K562 (cell line): ENCODE measurements at regions not wholly inside any gene's neighbourhood (a gene's known extent, or its start where the extent isn't known, plus 50 kb on each side); places are given as distances from the start of the nearest gene placed in this dataset.

ENCODE experiments used
- ARNT ChIP-seq, 2 experiments: fragments of 450-650 bp; IDR thresholded peaks; 2 replicates each; pipeline ENCODE4 v1.6.1; 2016; ENCODE audit warnings: mild to moderate bottlenecking in 1 of 2
- ATF7 ChIP-seq: fragments of 450-650 bp; IDR thresholded peaks from 2 replicates; pipeline ENCODE4 v1.7.1; 2014; ENCODE audit warnings: mild to moderate bottlenecking, moderate library complexity
- BCOR ChIP-seq: fragments of 450-650 bp; IDR thresholded peaks from 2 replicates; pipeline ENCODE4 v1.6.1; 2016
- CBX1 ChIP-seq: sonication (generic); IDR thresholded peaks from 2 replicates; pipeline ENCODE4 v1.6.1; 2016; ENCODE audit warnings: antibody characterized with exemption, low read depth, mild to moderate bottlenecking
- EHMT2 ChIP-seq: fragments of 450-650 bp; IDR thresholded peaks from 2 replicates; pipeline ENCODE4 v1.6.1; 2018; ENCODE audit warnings: antibody characterized with exemption
- GTF2F1 ChIP-seq: IDR thresholded peaks from 2 replicates; pipeline ENCODE4 v1.6.1; 2011; ENCODE audit warnings: low read depth, low read length, improper control_type of control experiment
- HDAC1 ChIP-seq, 2 experiments: fragments of 450-650 bp; IDR thresholded peaks; 2 replicates each; pipeline ENCODE4 v1.6.1; 2016 to 2017; ENCODE audit warnings: inconsistent platforms in 1 of 2, mild to moderate bottlenecking in 1 of 2, moderate library complexity in 1 of 2
- HDAC3 ChIP-seq: fragments of 450-650 bp; IDR thresholded peaks from 2 replicates; pipeline ENCODE4 v1.6.1; 2018; ENCODE audit warnings: borderline replicate concordance, mild to moderate bottlenecking, moderate library complexity; ENCODE audit not compliant: partially characterized antibody
- LCOR ChIP-seq: sonication (generic); formaldehyde crosslinking; IDR thresholded peaks from 2 replicates; pipeline ENCODE4 v1.8.0; 2022; ENCODE audit warnings: mild to moderate bottlenecking, missing genetic modification reagents
- MEF2A ChIP-seq: IDR thresholded peaks from 2 replicates; pipeline ENCODE4 v1.6.1; 2011; ENCODE audit warnings: low read depth, mild to moderate bottlenecking, low read length, moderate library complexity; ENCODE audit not compliant: control insufficient read depth
- MEIS2 ChIP-seq: fragments of 450-650 bp; IDR thresholded peaks from 2 replicates; pipeline ENCODE4 v1.6.1; 2014; ENCODE audit warnings: mild to moderate bottlenecking; ENCODE audit not compliant: partially characterized antibody
- MTA1 ChIP-seq: fragments of 450-650 bp; IDR thresholded peaks from 2 replicates; pipeline ENCODE4 v1.6.1; 2017; ENCODE audit warnings: borderline replicate concordance
- MYNN ChIP-seq, 2 experiments: sonication (generic); formaldehyde crosslinking in 1 of 2; IDR thresholded peaks; 2 replicates each; pipeline versions ENCODE4 v1.5.0 to v1.6.1; 2016 to 2020; ENCODE audit warnings: antibody characterized with exemption in 1 of 2, missing genetic modification reagents in 1 of 2
- NBN ChIP-seq: fragments of 450-650 bp; IDR thresholded peaks from 2 replicates; pipeline ENCODE4 v1.6.1; 2016; ENCODE audit warnings: low read depth, mild to moderate bottlenecking
- NCOR1 ChIP-seq: fragments of 450-650 bp; IDR thresholded peaks from 2 replicates; pipeline ENCODE4 v1.6.1; 2016; ENCODE audit warnings: mild to moderate bottlenecking, moderate library complexity
- NFE2 ChIP-seq: IDR thresholded peaks from 2 replicates; pipeline ENCODE4 v1.6.1; 2014; ENCODE audit warnings: antibody characterized with exemption, low read depth
- NFIC ChIP-seq: fragments of 450-650 bp; IDR thresholded peaks from 2 replicates; pipeline ENCODE4 v1.6.1; 2017; ENCODE audit warnings: mild to moderate bottlenecking, inconsistent platforms
- RBM39 ChIP-seq: fragments of 200-400 bp; formaldehyde crosslinking; optimal IDR thresholded peaks from 2 replicates; pipeline ENCODE3; 2018; ENCODE audit warnings: low read depth, low read length
- RCOR1 ChIP-seq, 2 experiments: IDR thresholded peaks; 2 replicates each; pipeline ENCODE4 v1.6.1; 2012; ENCODE audit warnings: low read depth in 2 of 2, low read length in 2 of 2, borderline replicate concordance in 1 of 2, improper control_type of control experiment in 1 of 2
- SP1 ChIP-seq: sonication (generic); formaldehyde crosslinking; IDR thresholded peaks from 2 replicates; pipeline ENCODE4 v1.8.1; 2022; ENCODE audit warnings: mild to moderate bottlenecking, missing genetic modification reagents
- SREBF2 ChIP-seq: sonication (generic); formaldehyde crosslinking; IDR thresholded peaks from 2 replicates; pipeline ENCODE4 v1.4.0; 2020; ENCODE audit warnings: mild to moderate bottlenecking, missing genetic modification reagents
- STAT5A ChIP-seq: IDR thresholded peaks from 2 replicates; pipeline ENCODE4 v1.6.1; 2012; ENCODE audit warnings: low read length, inconsistent platforms, borderline replicate concordance
- TAL1 ChIP-seq: fragments of 450-650 bp; IDR thresholded peaks from 2 replicates; pipeline ENCODE4 v1.6.1; 2016; ENCODE audit warnings: mild to moderate bottlenecking
- TCF3 ChIP-seq: sonication (generic); formaldehyde crosslinking; IDR thresholded peaks from 2 replicates; pipeline ENCODE4 v1.4.0; 2020; ENCODE audit warnings: mild to moderate bottlenecking, missing genetic modification reagents
- ZEB2 ChIP-seq: fragments of 450-650 bp; IDR thresholded peaks from 2 replicates; pipeline ENCODE4 v1.6.1; 2016
- ZFP36 ChIP-seq: fragments of 150-350 bp; IDR thresholded peaks from 2 replicates; pipeline ENCODE4 v1.6.1; 2018; ENCODE audit warnings: low read length, low read depth; ENCODE audit not compliant: partially characterized antibody
- ZNF444 ChIP-seq: fragments of 250-450 bp; sonication (Bioruptor Pico); IDR thresholded peaks from 2 replicates; pipeline ENCODE4 v1.4.0; 2020; ENCODE audit warnings: mild to moderate bottlenecking, moderate library complexity
- TF ChIP-seq, protein P1 (sequence below): sonication (generic); formaldehyde crosslinking; IDR thresholded peaks from 2 replicates; pipeline ENCODE4 v1.8.1; 2023; ENCODE audit warnings: mild to moderate bottlenecking, missing genetic modification reagents
- TF ChIP-seq, protein P2 (sequence below), 2 experiments: fragments of 450-650 bp; IDR thresholded peaks; 2 replicates each; pipeline ENCODE4 v1.6.1; 2016

DNA sequence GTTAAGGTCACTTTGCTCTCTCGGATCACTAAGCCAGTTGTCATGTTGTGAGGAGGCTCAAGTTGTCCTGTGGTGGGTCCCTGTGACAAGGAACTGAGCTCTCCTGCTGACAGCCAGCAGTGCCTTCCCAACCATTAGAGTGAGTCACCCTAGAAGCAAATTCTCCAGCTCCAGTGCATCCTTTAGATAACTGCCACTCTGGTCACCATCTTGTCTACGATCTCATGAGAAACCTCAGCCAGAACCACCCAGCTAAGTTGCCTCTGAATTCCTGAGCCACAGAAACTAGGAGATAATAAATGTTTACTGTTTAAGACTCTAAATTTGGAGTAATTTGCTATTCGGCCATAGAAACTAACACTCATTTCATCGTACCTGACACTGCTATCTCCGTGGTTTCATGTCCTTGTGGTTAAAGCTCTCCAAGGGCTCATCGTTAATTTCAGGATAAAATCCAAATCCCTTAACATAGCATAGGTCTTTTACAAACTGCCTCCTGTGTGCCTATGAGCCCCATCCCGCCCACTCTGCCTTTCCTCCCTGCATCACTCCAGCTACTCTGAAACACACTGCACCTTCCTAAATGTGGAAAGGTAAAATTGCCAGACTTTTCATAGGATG, 56.5 kb upstream of the WIPF3 start (continued):
- TF ChIP-seq SP1 (CRISPR knock-in tag) = peak; percentile 46; the same call in 1 of the 2 replicates
- TF ChIP-seq HDAC1 (IDR thresholded peaks at IDR 0.05) = peak in 1 of 2 experiments; percentile 60; a peak in 2 of 4 replicates
- TF ChIP-seq, protein P1, sequence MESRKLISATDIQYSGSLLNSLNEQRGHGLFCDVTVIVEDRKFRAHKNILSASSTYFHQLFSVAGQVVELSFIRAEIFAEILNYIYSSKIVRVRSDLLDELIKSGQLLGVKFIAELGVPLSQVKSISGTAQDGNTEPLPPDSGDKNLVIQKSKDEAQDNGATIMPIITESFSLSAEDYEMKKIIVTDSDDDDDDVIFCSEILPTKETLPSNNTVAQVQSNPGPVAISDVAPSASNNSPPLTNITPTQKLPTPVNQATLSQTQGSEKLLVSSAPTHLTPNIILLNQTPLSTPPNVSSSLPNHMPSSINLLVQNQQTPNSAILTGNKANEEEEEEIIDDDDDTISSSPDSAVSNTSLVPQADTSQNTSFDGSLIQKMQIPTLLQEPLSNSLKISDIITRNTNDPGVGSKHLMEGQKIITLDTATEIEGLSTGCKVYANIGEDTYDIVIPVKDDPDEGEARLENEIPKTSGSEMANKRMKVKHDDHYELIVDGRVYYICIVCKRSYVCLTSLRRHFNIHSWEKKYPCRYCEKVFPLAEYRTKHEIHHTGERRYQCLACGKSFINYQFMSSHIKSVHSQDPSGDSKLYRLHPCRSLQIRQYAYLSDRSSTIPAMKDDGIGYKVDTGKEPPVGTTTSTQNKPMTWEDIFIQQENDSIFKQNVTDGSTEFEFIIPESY (CRISPR knock-in tag) = 0 out of 2 replicates have a peak, but pooled peaks have one; percentile 4
- no peak for TF ChIP-seq RBM39
- no peak for TF ChIP-seq GTF2F1
- peak; percentile 58; the same call in 1 of the 2 replicates for TF ChIP-seq ZEB2
- TF ChIP-seq ARNT (IDR thresholded peaks at IDR 0.05) = 0 out of 4 replicates have a peak, but pooled peaks of 1 of the 2 experiments have one; percentile 26
- peak; percentile 42; the same call in 1 of the 2 replicates for TF ChIP-seq ATF7
- peak; percentile 69 for TF ChIP-seq TAL1
- peak; percentile 64 for TF ChIP-seq MEIS2
- TF ChIP-seq, protein P2, sequence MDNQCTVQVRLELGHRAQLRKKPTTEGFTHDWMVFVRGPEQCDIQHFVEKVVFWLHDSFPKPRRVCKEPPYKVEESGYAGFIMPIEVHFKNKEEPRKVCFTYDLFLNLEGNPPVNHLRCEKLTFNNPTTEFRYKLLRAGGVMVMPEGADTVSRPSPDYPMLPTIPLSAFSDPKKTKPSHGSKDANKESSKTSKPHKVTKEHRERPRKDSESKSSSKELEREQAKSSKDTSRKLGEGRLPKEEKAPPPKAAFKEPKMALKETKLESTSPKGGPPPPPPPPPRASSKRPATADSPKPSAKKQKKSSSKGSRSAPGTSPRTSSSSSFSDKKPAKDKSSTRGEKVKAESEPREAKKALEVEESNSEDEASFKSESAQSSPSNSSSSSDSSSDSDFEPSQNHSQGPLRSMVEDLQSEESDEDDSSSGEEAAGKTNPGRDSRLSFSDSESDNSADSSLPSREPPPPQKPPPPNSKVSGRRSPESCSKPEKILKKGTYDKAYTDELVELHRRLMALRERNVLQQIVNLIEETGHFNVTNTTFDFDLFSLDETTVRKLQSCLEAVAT (IDR thresholded peaks at IDR 0.05) = peak in 1 of 2 experiments; percentile 43; a peak in 1 of 4 replicates
- TF ChIP-seq ZFP36 = no peak
- 0 out of 2 replicates have a peak, but pooled peaks have one; percentile 10 for TF ChIP-seq MEF2A
- no peak for TF ChIP-seq MTA1
- TF ChIP-seq BCOR = peak; percentile 53; the same call in 1 of the 2 replicates
- 0 out of 2 replicates have a peak, but pooled peaks have one; percentile 56 for TF ChIP-seq MYNN (IDR thresholded peaks at IDR 0.05)
- TF ChIP-seq MYNN (CRISPR knock-in tag; IDR thresholded peaks at IDR 0.05) = no peak
- TF ChIP-seq ZNF444 (CRISPR knock-in tag) = no peak
- peak; percentile 0; the same call in 1 of the 2 replicates for TF ChIP-seq NFE2
- peak; percentile 95 for TF ChIP-seq LCOR
- peak; percentile 60; the same call in 1 of the 2 replicates for TF ChIP-seq STAT5A
- peak; percentile 81 for TF ChIP-seq NCOR1
- TF ChIP-seq NBN = peak; percentile 32; the same call in 1 of the 2 replicates
- peak; percentile 86 for TF ChIP-seq EHMT2
- peak; percentile 95 for TF ChIP-seq TCF3 (CRISPR knock-in tag)
- TF ChIP-seq HDAC3 = peak; percentile 76
- TF ChIP-seq CBX1 = no peak
- TF ChIP-seq NFIC = peak; percentile 41; the same call in 1 of the 2 replicates
- TF ChIP-seq RCOR1 (IDR thresholded peaks at IDR 0.05; ENCODE audit: borderline replicate concordance in 1 of 2, low read depth in 2 of 2, low read length in 2 of 2) = peak in 1 of 2 experiments; percentile 84; a peak in 2 of 4 replicates
- no peak for TF ChIP-seq SREBF2 (CRISPR knock-in tag)
